OCI-LY3 (cell line): ENCODE measurements at regions not wholly inside any gene's neighbourhood (a gene's known extent, or its start where the extent isn't known, plus 50 kb on each side); places are given as distances from the start of the nearest gene placed in this dataset.

Experiments
- CTCF ChIP-seq: fragments of 200-600, 300-600 bp; sonication (generic); IDR thresholded peaks from 2 replicates; pipeline ENCODE4 v1.5.1; 2014; ENCODE audit warnings: antibody characterized with exemption, low read length, low read depth
- EZH2phosphoT487 ChIP-seq: fragments of 200-600 bp; shearing (Covaris generic); IDR thresholded peaks from 2 replicates; pipeline ENCODE4 v1.6.1; 2018; ENCODE audit warnings: antibody characterized with exemption, mixed run types, low read depth

GRCh38 chr5:174245516-174246075 is 200.1 kb downstream of the NSG2 start:
- TF ChIP-seq CTCF (no peak), EZH2phosphoT487 (no peak)
